Neural cell (in vitro differentiated cells): ENCODE measurements at regions not wholly inside any gene's neighbourhood (a gene's known extent, or its start where the extent isn't known, plus 50 kb on each side); places are given as distances from the start of the nearest gene placed in this dataset.

Source experiments
- H2AFZ ChIP-seq: fragments of 200-600, 300-800 bp; sonication (generic), shearing (Covaris generic); 2 replicates; pipeline ENCODE4 v1.6.0; 2014; ENCODE audit warnings: low read depth, mild to moderate bottlenecking, antibody characterized with exemption, low read length, moderate library complexity
- H3F3A ChIP-seq: fragments of 200-600 bp; shearing (Covaris generic); 2 replicates; pipeline ENCODE4 v1.6.1; 2016; ENCODE audit warnings: mild to moderate bottlenecking, moderate library complexity, mixed read lengths, antibody characterized with exemption, low read length; ENCODE audit not compliant: insufficient read depth, poor library complexity, severe bottlenecking
- H3K27ac ChIP-seq: fragments of 200-600, 300-800 bp; sonication (generic), shearing (Covaris generic); 2 replicates; pipeline ENCODE4 v1.5.1; 2014; ENCODE audit warnings: mild to moderate bottlenecking, low read length, moderate library complexity
- H3K27me3 ChIP-seq: fragments of 300-800, 200-600 bp; sonication (generic), shearing (Covaris generic); 2 replicates; pipeline ENCODE4 v1.6.0; 2014; ENCODE audit warnings: mild to moderate bottlenecking, low read depth, low read length, moderate library complexity; ENCODE audit not compliant: insufficient read depth
- H3K36me3 ChIP-seq: fragments of 300-800, 200-600 bp; sonication (generic), shearing (Covaris generic); 2 replicates; pipeline ENCODE4 v1.5.1; 2014; ENCODE audit warnings: mild to moderate bottlenecking, antibody characterized with exemption, low read length, moderate library complexity; ENCODE audit not compliant: insufficient read depth
- H3K4me2 ChIP-seq: fragments of 300-800, 200-600 bp; sonication (generic), shearing (Covaris generic); 2 replicates; pipeline ENCODE4 v1.6.0; 2014; ENCODE audit warnings: mild to moderate bottlenecking, low read length
- H3K4me3 ChIP-seq: fragments of 300-800, 200-600 bp; sonication (generic), shearing (Covaris generic); 2 replicates; pipeline ENCODE4 v1.5.1; 2014; ENCODE audit warnings: mild to moderate bottlenecking, low read length, moderate library complexity
- H3K79me2 ChIP-seq: fragments of 200-600 bp; shearing (Covaris generic); replicated peaks from 2 replicates; pipeline ENCODE4 v1.6.0; 2014; ENCODE audit warnings: mild to moderate bottlenecking, low read length, moderate library complexity; ENCODE audit not compliant: insufficient read depth
- H3K9ac ChIP-seq: fragments of 300-800, 200-600 bp; sonication (generic), shearing (Covaris generic); 2 replicates; pipeline ENCODE4 v1.6.1; 2016; ENCODE audit warnings: mild to moderate bottlenecking, low read length, mixed read lengths
- H3K9me2 ChIP-seq: fragments of 200-600 bp; shearing (Covaris generic); 2 replicates; pipeline ENCODE4 v1.6.1; 2016; ENCODE audit warnings: mild to moderate bottlenecking, low read length, mixed read lengths; ENCODE audit not compliant: insufficient read depth
- H3K9me3 ChIP-seq: fragments of 200-600, 300-800 bp; sonication (generic), shearing (Covaris generic); 2 replicates; pipeline ENCODE4 v1.6.1; 2016; ENCODE audit warnings: mild to moderate bottlenecking, mixed run types, low read length, moderate library complexity, mixed read lengths
- H4K20me1 ChIP-seq: fragments of 200-600 bp; shearing (Covaris generic); 2 replicates; pipeline ENCODE4 v1.6.1; 2016; ENCODE audit warnings: mild to moderate bottlenecking, mixed run types; ENCODE audit not compliant: insufficient read depth
- EP300 ChIP-seq: fragments of 450-650 bp; conservative IDR thresholded peaks from 2 replicates; pipeline ENCODE4 v1.6.1; 2014; ENCODE audit warnings: antibody characterized with exemption, mild to moderate bottlenecking, moderate library complexity; ENCODE audit not compliant: poor library complexity, severe bottlenecking
- EZH2 ChIP-seq: fragments of 200-600, 300-800 bp; shearing (Covaris generic), sonication (generic); IDR thresholded peaks from 2 replicates; pipeline ENCODE4 v1.6.1; 2014; ENCODE audit warnings: antibody characterized with exemption, low read length, borderline replicate concordance, mild to moderate bottlenecking; ENCODE audit not compliant: insufficient read depth, poor library complexity, severe bottlenecking
- MXI1 ChIP-seq: fragments of 450-650 bp; conservative IDR thresholded peaks from 2 replicates; pipeline ENCODE4 v1.6.1; 2014; ENCODE audit warnings: antibody characterized with exemption, mild to moderate bottlenecking; ENCODE audit not compliant: poor library complexity, severe bottlenecking
- POLR2AphosphoS5 ChIP-seq: IDR thresholded peaks from 2 replicates; pipeline ENCODE4 v1.6.1; 2012
- RAD21 ChIP-seq: fragments of 450-650 bp; conservative IDR thresholded peaks from 2 replicates; pipeline ENCODE4 v1.6.1; 2014; ENCODE audit warnings: antibody characterized with exemption, mild to moderate bottlenecking, moderate library complexity
- SMC3 ChIP-seq: fragments of 450-650 bp; conservative IDR thresholded peaks from 2 replicates; pipeline ENCODE4 v1.6.1; 2014; ENCODE audit warnings: antibody characterized with exemption, mild to moderate bottlenecking, moderate library complexity; ENCODE audit not compliant: poor library complexity
- TAF1 ChIP-seq: IDR thresholded peaks from 2 replicates; pipeline ENCODE4 v1.6.1; 2012; ENCODE audit warnings: low read depth
- TF ChIP-seq, protein P1 (sequence below): IDR thresholded peaks from 2 replicates; pipeline ENCODE4 v1.6.1; 2012; ENCODE audit warnings: borderline replicate concordance
- TF ChIP-seq, protein P2 (sequence below): fragments of 450-650 bp; IDR thresholded peaks from 2 replicates; pipeline ENCODE4 v1.5.1; 2014; ENCODE audit warnings: antibody characterized with exemption, mild to moderate bottlenecking, moderate library complexity; ENCODE audit not compliant: poor library complexity, severe bottlenecking

DNA sequence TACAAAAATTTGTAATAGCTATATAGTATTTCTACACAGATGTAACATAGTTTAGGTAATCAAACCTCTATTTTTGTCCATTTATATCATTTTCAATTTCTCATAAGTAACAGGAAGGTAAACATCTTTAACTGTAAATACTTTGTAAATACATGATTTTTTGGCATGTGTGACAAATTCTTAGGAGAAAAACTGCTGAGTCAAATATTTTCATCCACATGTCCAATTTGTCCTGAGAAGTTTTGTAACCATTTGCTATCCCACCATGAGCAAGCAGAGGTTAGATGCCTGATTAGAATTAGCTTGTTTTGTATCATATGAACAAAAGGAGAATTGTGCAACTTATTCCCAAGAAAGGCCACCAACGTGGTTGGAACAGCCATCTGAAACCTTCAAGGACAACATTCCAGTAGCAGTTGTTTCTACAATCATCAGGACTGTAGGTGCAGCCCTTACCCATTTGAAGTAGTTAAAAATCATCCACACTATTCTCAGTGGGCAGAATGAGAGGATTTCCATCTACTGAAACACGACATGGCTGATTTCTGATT lies 139.6 kb upstream of the MPPED2 start:
- Histone ChIP-seq H3K27me3 (no peaks in the 10 kb centered on the region), H3K79me2 (no peaks in the 10 kb centered on the region), H3K9me3 (no peaks in the 10 kb centered on the region), H3K9me2 (no peaks in the 10 kb centered on the region), H3K36me3 (no peaks in the 10 kb centered on the region), H2AFZ (no peak overlapping the region), H3F3A (no peaks in the 10 kb centered on the region), H4K20me1 (no peaks in the 10 kb centered on the region), H3K4me3 (no peak overlapping the region), H3K4me2 (no peak overlapping the region), H3K9ac (no peak overlapping the region), H3K27ac (no peak overlapping the region)
- no peak for TF ChIP-seq MXI1
- no peak for TF ChIP-seq RAD21
- no peak for TF ChIP-seq TAF1
- no peak for TF ChIP-seq EZH2
- TF ChIP-seq, protein P1, sequence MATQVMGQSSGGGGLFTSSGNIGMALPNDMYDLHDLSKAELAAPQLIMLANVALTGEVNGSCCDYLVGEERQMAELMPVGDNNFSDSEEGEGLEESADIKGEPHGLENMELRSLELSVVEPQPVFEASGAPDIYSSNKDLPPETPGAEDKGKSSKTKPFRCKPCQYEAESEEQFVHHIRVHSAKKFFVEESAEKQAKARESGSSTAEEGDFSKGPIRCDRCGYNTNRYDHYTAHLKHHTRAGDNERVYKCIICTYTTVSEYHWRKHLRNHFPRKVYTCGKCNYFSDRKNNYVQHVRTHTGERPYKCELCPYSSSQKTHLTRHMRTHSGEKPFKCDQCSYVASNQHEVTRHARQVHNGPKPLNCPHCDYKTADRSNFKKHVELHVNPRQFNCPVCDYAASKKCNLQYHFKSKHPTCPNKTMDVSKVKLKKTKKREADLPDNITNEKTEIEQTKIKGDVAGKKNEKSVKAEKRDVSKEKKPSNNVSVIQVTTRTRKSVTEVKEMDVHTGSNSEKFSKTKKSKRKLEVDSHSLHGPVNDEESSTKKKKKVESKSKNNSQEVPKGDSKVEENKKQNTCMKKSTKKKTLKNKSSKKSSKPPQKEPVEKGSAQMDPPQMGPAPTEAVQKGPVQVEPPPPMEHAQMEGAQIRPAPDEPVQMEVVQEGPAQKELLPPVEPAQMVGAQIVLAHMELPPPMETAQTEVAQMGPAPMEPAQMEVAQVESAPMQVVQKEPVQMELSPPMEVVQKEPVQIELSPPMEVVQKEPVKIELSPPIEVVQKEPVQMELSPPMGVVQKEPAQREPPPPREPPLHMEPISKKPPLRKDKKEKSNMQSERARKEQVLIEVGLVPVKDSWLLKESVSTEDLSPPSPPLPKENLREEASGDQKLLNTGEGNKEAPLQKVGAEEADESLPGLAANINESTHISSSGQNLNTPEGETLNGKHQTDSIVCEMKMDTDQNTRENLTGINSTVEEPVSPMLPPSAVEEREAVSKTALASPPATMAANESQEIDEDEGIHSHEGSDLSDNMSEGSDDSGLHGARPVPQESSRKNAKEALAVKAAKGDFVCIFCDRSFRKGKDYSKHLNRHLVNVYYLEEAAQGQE = no peak
- no peak for TF ChIP-seq EP300
- TF ChIP-seq POLR2AphosphoS5 = no peak
- TF ChIP-seq, protein P2, sequence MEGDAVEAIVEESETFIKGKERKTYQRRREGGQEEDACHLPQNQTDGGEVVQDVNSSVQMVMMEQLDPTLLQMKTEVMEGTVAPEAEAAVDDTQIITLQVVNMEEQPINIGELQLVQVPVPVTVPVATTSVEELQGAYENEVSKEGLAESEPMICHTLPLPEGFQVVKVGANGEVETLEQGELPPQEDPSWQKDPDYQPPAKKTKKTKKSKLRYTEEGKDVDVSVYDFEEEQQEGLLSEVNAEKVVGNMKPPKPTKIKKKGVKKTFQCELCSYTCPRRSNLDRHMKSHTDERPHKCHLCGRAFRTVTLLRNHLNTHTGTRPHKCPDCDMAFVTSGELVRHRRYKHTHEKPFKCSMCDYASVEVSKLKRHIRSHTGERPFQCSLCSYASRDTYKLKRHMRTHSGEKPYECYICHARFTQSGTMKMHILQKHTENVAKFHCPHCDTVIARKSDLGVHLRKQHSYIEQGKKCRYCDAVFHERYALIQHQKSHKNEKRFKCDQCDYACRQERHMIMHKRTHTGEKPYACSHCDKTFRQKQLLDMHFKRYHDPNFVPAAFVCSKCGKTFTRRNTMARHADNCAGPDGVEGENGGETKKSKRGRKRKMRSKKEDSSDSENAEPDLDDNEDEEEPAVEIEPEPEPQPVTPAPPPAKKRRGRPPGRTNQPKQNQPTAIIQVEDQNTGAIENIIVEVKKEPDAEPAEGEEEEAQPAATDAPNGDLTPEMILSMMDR = no peak
- TF ChIP-seq SMC3 = no peak

DNA sequence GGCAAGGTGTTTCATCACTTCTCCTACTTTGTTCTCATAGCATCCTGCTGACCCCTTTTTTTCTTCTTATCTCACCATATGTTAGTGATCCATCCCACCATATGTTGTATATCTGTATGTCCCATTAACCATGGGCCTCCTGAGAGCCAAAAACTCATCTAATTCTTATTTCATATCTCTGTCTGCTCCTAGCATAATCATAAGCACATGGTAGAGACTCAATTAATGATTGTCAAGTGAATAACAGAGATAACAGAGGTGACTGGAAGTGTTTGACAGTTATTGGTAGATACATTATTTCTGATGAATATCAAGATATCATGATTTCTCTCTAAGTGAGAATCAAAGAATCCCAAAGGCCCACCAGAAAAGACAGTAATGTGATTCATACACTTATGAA lies 138.1 kb upstream of the MPPED2 start:
- TF ChIP-seq, protein P2 = no peak
- TF ChIP-seq TAF1 (no peak), MXI1 (no peak)
- TF ChIP-seq, protein P1 = no peak
- H3K27ac ChIP-seq = no peak overlapping the region
- H3K27me3 ChIP-seq = no peaks in the 10 kb centered on the region

More for the DNA sequence above, 138.1 kb upstream of the MPPED2 start:
- H3K4me3 ChIP-seq = no peak overlapping the region
- H3K9me3 ChIP-seq = no peaks in the 10 kb centered on the region
- H3F3A ChIP-seq = no peaks in the 10 kb centered on the region
- H3K79me2 ChIP-seq = no peaks in the 10 kb centered on the region
- H3K9ac ChIP-seq = no peak overlapping the region
- no peak overlapping the region for H2AFZ ChIP-seq
- H3K36me3 ChIP-seq = no peaks in the 10 kb centered on the region
- H4K20me1 ChIP-seq = no peaks in the 10 kb centered on the region
- no peaks in the 10 kb centered on the region for H3K9me2 ChIP-seq
- no peak overlapping the region for H3K4me2 ChIP-seq
